Naive B cell (primary cell): ENCODE measurements at regions not wholly inside any gene's neighbourhood (a gene's known extent, or its start where the extent isn't known, plus 50 kb on each side); places are given as distances from the start of the nearest gene placed in this dataset.
A peak's percentile ranks its signal among the peaks of the same experiment; 100 is the strongest.

Source experiments
- ATAC-seq, 2 donors: fragments of 150-1000 bp; cut with Tn5 transposase; 2 replicates each; pipeline ENCODE4 v1.10.0; 2021; ENCODE audit warnings: low read depth in 2 of 2, mild to moderate bottlenecking in 2 of 2, moderate library complexity in 2 of 2
- DNase-seq: peaks from one replicate; pipeline ENCODE4 v3.0.0; 2022
- H3K27ac Mint-ChIP-seq, 6 donors: one replicate each; pipeline ENCODE4 v1.8.0; 2020 to 2022; ENCODE audit warnings: mild to moderate bottlenecking in 6 of 6, mixed read lengths in 6 of 6, moderate library complexity in 5 of 6, inconsistent platforms in 2 of 6
- H3K27me3 Mint-ChIP-seq, 3 donors: one replicate each; pipeline ENCODE4 v1.8.0; 2021 to 2022; ENCODE audit warnings: mixed read lengths in 3 of 3, mild to moderate bottlenecking in 1 of 3
- H3K36me3 Mint-ChIP-seq, 2 donors: one replicate each; pipeline ENCODE4 v1.8.0; 2020 to 2022; ENCODE audit warnings: mixed read lengths in 2 of 2, inconsistent platforms in 1 of 2, mild to moderate bottlenecking in 1 of 2
- H3K4me1 Mint-ChIP-seq, 3 donors: one replicate each; pipeline ENCODE4 v1.8.0; 2020 to 2022; ENCODE audit warnings: mixed read lengths in 3 of 3, inconsistent platforms in 1 of 3, mild to moderate bottlenecking in 1 of 3, moderate library complexity in 1 of 3
- H3K4me3 Mint-ChIP-seq, 8 donors: one replicate each; pipeline ENCODE4 v1.8.0; 2020 to 2022; ENCODE audit warnings: mild to moderate bottlenecking in 8 of 8, mixed read lengths in 8 of 8, moderate library complexity in 8 of 8, inconsistent platforms in 2 of 8
- H3K9me3 Mint-ChIP-seq, 7 donors: one replicate each; pipeline ENCODE4 v1.8.0; 2020 to 2022; ENCODE audit warnings: mixed read lengths in 7 of 7, mild to moderate bottlenecking in 5 of 7, inconsistent platforms in 2 of 7, moderate library complexity in 1 of 7

DNA sequence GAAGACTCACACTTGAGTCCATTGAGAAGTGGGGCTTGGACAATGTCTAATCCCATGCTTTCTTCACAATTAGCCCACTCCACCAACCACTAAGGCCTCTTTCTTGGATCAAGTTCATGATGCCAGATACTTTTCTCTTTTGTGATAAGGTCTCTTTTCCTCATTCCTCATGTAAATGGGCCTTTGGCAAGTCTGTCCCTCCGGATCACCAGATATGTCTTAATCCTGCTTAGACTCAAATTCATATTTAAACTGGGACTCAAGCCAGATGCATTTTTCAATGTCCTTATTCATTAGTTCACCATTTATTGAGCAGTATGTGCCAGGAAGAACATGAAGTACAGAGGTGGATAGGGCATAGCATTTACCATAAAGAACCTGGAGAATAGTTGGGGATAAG, 671.1 kb downstream of the TBL1XR1 start:
- DNase-seq, result no peak
- no peaks in the 10 kb centered on the region for H3K27me3 Mint-ChIP-seq
- H3K4me3 Mint-ChIP-seq, result no peak overlapping the region
- no peaks in the 10 kb centered on the region for H3K36me3 Mint-ChIP-seq
- no peak overlapping the region for H3K27ac Mint-ChIP-seq
- H3K9me3 Mint-ChIP-seq, result peaks cover 2 to 22% (median 6%) of the 10 kb centered on the region in 7 donors
- no peak for ATAC-seq
- H3K4me1 Mint-ChIP-seq, result no peaks in the 10 kb centered on the region

DNA sequence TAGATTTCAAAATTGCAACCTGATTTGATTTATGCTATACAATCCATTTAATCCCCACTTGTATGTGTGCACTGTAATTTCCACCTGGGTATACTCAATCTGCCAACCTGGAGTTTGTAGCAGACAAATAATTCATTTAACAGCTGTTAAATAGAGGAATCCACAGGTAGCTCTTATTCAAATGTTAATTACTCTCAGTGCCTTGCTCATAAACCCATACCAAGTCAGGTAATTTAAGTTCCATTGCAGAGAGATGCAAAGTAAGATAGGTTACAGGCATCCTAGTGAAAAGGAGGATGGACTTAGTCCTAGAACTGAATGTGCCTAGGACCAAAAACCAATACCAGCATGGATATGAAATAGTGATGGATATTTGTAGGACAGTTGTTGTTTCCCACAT, 674.2 kb downstream of the TBL1XR1 start:
- Mint-ChIP-seq H3K9me3 (peaks cover under 1 to 10% (median 3%) of the 10 kb centered on the region in 7 donors), H3K4me1 (no peaks in the 10 kb centered on the region), H3K27me3 (no peaks in the 10 kb centered on the region), H3K27ac (no peak overlapping the region), H3K36me3 (no peaks in the 10 kb centered on the region), H3K4me3 (no peak overlapping the region)
- ATAC-seq (no peak), DNase-seq (no peak)

DNA sequence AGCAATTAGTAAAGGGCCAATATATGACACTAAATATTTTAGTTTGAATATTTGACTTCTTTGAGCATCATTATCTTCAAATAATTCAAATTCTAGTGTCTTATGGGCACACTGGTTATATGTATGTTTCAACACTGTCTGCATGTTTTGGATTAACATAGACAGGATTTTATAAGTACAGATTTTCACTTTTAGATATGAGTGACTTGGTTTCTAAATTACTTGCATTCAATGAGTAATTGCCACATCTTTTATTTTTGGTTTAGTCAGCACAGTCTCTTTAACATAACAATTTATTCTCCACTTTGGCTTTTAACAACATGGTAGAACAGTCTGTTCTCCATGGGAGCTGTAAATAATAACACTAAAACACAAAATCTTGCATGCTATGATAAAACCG, 674.8 kb downstream of the TBL1XR1 start:
- Mint-ChIP-seq H3K27ac (no peak overlapping the region), H3K4me1 (no peaks in the 10 kb centered on the region), H3K36me3 (no peaks in the 10 kb centered on the region), H3K4me3 (no peak overlapping the region), H3K27me3 (no peaks in the 10 kb centered on the region), H3K9me3 (peaks cover 0 to 10% (median 8%) of the 10 kb centered on the region in 7 donors)
- ATAC-seq (no peak), DNase-seq (no peak)

- H3K36me3 Mint-ChIP-seq, result no peaks in the 10 kb centered on the region
- no peaks in the 10 kb centered on the region for H3K4me1 Mint-ChIP-seq
- H3K27me3 Mint-ChIP-seq, result no peaks in the 10 kb centered on the region
- no peak overlapping the region for H3K4me3 Mint-ChIP-seq
- no peak for ATAC-seq
- peaks cover 0 to 15% (median 7%) of the 10 kb centered on the region in 7 donors for H3K9me3 Mint-ChIP-seq
- DNase-seq, result no peak
- H3K27ac Mint-ChIP-seq, result no peak overlapping the region
Observed at GRCh38 chr3:176521531-176522175, 675.6 kb downstream of the TBL1XR1 start.

- ATAC-seq, result no peak
- no peak for DNase-seq
- H3K4me3 Mint-ChIP-seq, result peak overlapping the region in 2 of 8 donors; percentile 22 to 60
- H3K27ac Mint-ChIP-seq, result no peak overlapping the region
- peaks cover 18 to 68% (median 35%) of the 10 kb centered on the region in 7 donors for H3K9me3 Mint-ChIP-seq
- peaks cover 0 to 7% of the 10 kb centered on the region in 2 donors for H3K36me3 Mint-ChIP-seq
- no peaks in the 10 kb centered on the region for H3K4me1 Mint-ChIP-seq
- H3K27me3 Mint-ChIP-seq, result no peaks in the 10 kb centered on the region
Observed at GRCh38 chr3:176514297-176514696, 683.0 kb downstream of the TBL1XR1 start.

DNA sequence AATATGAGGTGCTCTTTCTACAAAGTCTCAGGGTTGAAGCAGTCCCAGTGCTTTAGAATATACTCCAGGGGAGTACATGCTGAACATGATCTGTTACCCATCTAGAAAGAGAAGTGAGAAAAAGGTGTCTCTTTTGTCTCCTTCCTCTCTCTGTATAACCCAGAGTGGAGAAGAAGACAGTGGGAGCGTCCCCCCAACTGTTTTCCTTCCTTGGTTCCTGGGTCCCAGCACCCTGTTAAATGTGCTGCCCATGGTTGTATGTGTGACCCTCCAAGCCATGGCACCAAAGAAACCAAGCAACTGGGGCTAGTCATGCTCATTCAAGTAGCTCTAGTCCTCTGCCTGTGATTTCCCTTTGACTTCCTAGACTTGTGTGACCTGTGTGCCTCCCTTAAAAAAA, 683.7 kb downstream of the TBL1XR1 start:
- Mint-ChIP-seq H3K27me3 (no peaks in the 10 kb centered on the region), H3K9me3 (peaks cover 18 to 68% (median 39%) of the 10 kb centered on the region in 7 donors), H3K27ac (no peak overlapping the region), H3K4me3 (no peak overlapping the region), H3K4me1 (no peaks in the 10 kb centered on the region), H3K36me3 (peaks cover 0 to 7% of the 10 kb centered on the region in 2 donors)
- no peak for ATAC-seq
- DNase-seq, result no peak

DNA sequence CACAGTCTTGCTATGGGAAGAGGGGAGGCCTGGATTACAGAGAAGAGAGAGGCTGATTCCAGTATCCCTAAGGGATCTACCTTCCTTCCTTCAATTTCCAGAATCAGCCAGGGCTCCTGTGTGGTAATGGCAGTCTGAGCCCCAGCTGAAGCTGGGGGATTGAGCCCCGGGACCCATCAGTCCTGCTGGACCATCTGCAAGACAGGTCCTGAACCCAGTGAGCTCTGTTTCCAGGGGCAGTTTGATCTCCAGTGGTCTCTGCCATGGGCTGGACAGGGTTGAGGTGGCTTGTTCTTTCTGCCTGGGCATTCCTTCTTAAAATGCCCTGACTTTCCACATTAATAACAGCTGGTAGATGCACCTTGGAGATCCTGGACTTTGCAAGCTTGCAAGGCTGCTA, 685.2 kb downstream of the TBL1XR1 start:
- peaks cover 0 to 7% of the 10 kb centered on the region in 2 donors for H3K36me3 Mint-ChIP-seq
- no peaks in the 10 kb centered on the region for H3K27me3 Mint-ChIP-seq
- DNase-seq (no peak), ATAC-seq (no peak)
- peaks cover 18 to 61% (median 41%) of the 10 kb centered on the region in 7 donors for H3K9me3 Mint-ChIP-seq
- no peaks in the 10 kb centered on the region for H3K4me1 Mint-ChIP-seq
- no peak overlapping the region for H3K27ac Mint-ChIP-seq
- H3K4me3 Mint-ChIP-seq, result no peak overlapping the region

GRCh38 chr3:176510097-176510496, 687.2 kb downstream of the TBL1XR1 start:
- H3K36me3 Mint-ChIP-seq, result no peaks in the 10 kb centered on the region
- H3K4me3 Mint-ChIP-seq, result no peak overlapping the region

DNA sequence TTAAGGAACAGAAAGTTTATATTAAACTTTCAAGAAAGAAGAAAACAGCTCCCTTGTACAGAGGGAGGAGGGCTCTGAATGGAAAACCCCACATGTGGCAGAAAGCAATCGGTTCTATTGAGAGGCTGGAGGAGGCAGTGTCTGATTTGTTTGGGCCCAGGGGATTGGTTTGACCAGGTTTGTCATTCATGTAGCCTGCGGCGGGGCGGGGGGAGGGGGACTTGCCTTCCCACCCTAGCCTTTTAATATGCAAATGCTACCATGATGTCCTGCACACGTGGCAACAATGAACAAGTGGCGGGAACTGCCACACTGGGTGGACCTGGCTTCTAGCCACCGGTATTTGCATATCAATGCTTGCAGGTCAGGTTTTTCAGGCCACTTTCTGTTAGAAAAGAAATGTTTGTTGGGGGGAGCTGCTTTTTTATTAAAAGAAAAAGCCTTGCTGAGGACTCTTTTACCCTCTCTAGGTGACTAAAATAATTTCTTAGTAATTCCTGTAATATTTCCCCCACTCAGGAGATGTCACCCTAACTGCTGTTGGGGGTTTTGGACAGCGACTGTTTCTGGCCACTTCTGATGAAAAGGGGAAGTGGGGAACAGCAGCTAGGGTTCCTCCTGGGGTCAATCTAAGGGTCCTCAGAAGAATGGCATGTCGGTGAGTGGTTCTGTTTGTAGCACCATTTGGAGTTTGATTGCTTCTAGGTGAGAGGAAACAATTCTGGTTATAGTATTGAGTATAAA, 691.2 kb downstream of the TBL1XR1 start:
- Mint-ChIP-seq H3K4me3 (no peak overlapping the region), H3K4me1 (no peaks in the 10 kb centered on the region), H3K9me3 (peaks cover 0 to 20% (median 13%) of the 10 kb centered on the region in 7 donors), H3K27ac (no peak overlapping the region), H3K27me3 (no peaks in the 10 kb centered on the region), H3K36me3 (no peaks in the 10 kb centered on the region)
- DNase-seq (no peak), ATAC-seq (no peak)

More at GRCh38 chr3:176510097-176510496, 687.2 kb downstream of the TBL1XR1 start:
- no peaks in the 10 kb centered on the region for H3K27me3 Mint-ChIP-seq
- ATAC-seq (no peak), DNase-seq (no peak)
- H3K4me1 Mint-ChIP-seq, result no peaks in the 10 kb centered on the region
- peaks cover 13 to 53% (median 41%) of the 10 kb centered on the region in 7 donors for H3K9me3 Mint-ChIP-seq
- H3K27ac Mint-ChIP-seq, result no peak overlapping the region

GRCh38 chr3:176491084-176491483, 706.2 kb downstream of the TBL1XR1 start:
- Mint-ChIP-seq H3K4me1 (no peaks in the 10 kb centered on the region), H3K27me3 (no peaks in the 10 kb centered on the region), H3K4me3 (no peak overlapping the region), H3K27ac (no peak overlapping the region), H3K36me3 (no peaks in the 10 kb centered on the region), H3K9me3 (peaks cover 0 to 6% (median 2%) of the 10 kb centered on the region in 7 donors)
- ATAC-seq (no peak), DNase-seq (no peak)

GRCh38 chr3:176490357-176490756, 706.9 kb downstream of the TBL1XR1 start:
- ATAC-seq (no peak), DNase-seq (no peak)
- Mint-ChIP-seq H3K4me1 (no peaks in the 10 kb centered on the region), H3K27ac (no peak overlapping the region), H3K27me3 (no peaks in the 10 kb centered on the region), H3K4me3 (no peak overlapping the region), H3K9me3 (peaks cover 0 to 6% (median 2%) of the 10 kb centered on the region in 7 donors), H3K36me3 (no peaks in the 10 kb centered on the region)

DNA sequence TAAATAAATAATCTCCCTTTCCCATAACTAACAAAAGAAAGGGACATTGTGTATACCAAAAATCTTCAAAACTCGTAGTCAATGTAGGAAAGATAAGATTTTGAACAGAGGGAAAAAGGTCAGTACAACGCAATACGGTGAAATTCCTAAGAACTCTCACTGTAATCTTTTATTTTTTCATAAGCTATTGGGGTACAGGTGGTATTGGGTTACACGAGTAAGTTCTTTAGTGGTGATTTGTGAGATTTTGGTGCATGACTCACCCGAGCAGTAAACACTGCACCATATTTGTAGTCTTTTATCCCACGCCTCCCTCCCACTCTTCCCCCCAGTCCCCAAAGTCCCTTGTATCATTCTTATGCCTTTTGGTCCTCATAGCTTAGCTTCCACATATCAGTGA, 718.0 kb downstream of the TBL1XR1 start:
- H3K4me1 Mint-ChIP-seq, result no peaks in the 10 kb centered on the region
- no peaks in the 10 kb centered on the region for H3K27me3 Mint-ChIP-seq
- no peak overlapping the region for H3K4me3 Mint-ChIP-seq
- H3K36me3 Mint-ChIP-seq, result no peaks in the 10 kb centered on the region
- DNase-seq (no peak), ATAC-seq (no peak)
- no peak overlapping the region for H3K27ac Mint-ChIP-seq
- H3K9me3 Mint-ChIP-seq, result peaks cover 2 to 16% (median 11%) of the 10 kb centered on the region in 7 donors

DNA sequence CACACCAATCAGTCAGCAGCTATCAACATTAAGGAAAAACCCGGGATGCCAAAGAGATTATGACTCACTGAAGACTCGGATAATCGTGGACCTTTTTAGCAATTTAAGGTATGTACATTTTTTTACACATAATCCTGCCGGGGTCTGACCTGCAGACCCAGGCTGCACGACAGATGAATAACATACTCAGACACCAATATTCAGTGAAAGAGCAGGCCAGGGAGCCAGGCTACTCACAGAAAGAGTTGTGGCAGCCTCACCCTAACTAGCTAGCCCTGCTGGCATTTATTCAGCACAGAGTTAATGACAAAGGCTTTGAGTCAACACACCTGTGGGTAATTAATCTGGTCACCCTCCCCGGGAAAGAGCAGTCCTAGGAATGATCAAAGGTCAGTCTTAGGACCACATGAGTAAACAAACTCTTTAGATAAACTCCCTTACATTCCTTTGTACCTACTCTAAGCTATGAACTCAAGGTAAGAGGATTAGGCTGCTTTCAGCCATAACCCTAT, 727.5 kb downstream of the TBL1XR1 start:
- Mint-ChIP-seq H3K4me3 (no peak overlapping the region), H3K9me3 (peaks cover 0 to 16% (median 9%) of the 10 kb centered on the region in 7 donors), H3K36me3 (no peaks in the 10 kb centered on the region), H3K4me1 (no peaks in the 10 kb centered on the region), H3K27ac (no peak overlapping the region), H3K27me3 (no peaks in the 10 kb centered on the region)
- ATAC-seq, result no peak
- DNase-seq, result no peak

DNA sequence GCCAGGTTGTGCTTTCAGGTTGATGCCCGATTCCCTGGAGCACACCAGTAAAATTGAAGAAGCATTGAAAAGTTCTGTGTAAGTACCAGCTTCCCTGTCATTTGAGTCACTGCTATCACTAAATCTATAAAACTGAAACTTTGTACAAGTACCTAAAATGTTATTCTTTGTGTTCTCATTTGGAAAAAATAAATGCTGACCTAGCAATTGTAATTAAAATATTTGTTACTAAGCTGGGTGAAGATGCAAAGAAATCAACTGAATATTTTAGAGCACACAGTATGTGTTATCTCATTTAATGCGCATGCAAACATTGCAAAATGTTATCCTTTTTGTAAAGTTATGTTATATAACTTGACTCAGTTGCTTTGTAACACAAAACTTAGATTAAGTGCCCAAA, 733.7 kb downstream of the TBL1XR1 start:
- H3K36me3 Mint-ChIP-seq, result no peaks in the 10 kb centered on the region
- H3K27me3 Mint-ChIP-seq, result no peaks in the 10 kb centered on the region
- no peak overlapping the region for H3K4me3 Mint-ChIP-seq
- no peak overlapping the region for H3K27ac Mint-ChIP-seq
- no peaks in the 10 kb centered on the region for H3K4me1 Mint-ChIP-seq
- DNase-seq (no peak), ATAC-seq (no peak)
- H3K9me3 Mint-ChIP-seq, result peaks cover 0 to 10% (median 4%) of the 10 kb centered on the region in 7 donors
